ENCODE measurements at regions not wholly inside any gene's neighbourhood (a gene's known extent, or its start where the extent isn't known, plus 50 kb on each side); places are given as distances from the start of the nearest gene placed in this dataset.

DNA sequence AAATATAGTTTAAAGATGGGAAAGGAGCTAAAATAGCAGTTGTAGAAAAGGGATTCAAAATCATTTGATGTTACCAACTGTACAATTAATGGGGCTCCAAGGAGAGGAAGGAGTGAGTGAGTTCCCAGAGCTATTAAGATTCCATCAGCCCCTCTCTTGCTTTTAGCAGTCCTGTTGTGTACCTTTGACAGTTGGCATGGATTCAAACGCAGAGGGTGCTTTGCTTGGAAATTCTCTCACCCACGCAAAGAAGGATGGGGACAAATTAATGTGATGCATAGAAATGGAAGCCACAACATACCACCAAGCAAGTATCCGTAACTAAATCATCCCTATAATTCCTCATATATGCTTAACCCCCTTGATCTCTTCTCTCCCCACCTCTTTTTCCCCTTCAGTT is 461.3 kb downstream of the EBF1 start:
- TF ChIP-seq, protein P1, sequence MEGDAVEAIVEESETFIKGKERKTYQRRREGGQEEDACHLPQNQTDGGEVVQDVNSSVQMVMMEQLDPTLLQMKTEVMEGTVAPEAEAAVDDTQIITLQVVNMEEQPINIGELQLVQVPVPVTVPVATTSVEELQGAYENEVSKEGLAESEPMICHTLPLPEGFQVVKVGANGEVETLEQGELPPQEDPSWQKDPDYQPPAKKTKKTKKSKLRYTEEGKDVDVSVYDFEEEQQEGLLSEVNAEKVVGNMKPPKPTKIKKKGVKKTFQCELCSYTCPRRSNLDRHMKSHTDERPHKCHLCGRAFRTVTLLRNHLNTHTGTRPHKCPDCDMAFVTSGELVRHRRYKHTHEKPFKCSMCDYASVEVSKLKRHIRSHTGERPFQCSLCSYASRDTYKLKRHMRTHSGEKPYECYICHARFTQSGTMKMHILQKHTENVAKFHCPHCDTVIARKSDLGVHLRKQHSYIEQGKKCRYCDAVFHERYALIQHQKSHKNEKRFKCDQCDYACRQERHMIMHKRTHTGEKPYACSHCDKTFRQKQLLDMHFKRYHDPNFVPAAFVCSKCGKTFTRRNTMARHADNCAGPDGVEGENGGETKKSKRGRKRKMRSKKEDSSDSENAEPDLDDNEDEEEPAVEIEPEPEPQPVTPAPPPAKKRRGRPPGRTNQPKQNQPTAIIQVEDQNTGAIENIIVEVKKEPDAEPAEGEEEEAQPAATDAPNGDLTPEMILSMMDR (IDR thresholded peaks at IDR 0.05), result no peak
- TF ChIP-seq POLR2A (IDR thresholded peaks at IDR 0.05), result no peak
- H3K27ac ChIP-seq, result no peak overlapping the region
- H3K27me3 ChIP-seq, result no peaks in the 10 kb centered on the region
- H3K4me3 ChIP-seq, result no peak overlapping the region
- no peaks in the 10 kb centered on the region for H3K36me3 ChIP-seq
- DNase-seq, result no peak
- H3K9me3 ChIP-seq, result no peaks in the 10 kb centered on the region
- no peaks in the 10 kb centered on the region for H3K4me1 ChIP-seq

DNA sequence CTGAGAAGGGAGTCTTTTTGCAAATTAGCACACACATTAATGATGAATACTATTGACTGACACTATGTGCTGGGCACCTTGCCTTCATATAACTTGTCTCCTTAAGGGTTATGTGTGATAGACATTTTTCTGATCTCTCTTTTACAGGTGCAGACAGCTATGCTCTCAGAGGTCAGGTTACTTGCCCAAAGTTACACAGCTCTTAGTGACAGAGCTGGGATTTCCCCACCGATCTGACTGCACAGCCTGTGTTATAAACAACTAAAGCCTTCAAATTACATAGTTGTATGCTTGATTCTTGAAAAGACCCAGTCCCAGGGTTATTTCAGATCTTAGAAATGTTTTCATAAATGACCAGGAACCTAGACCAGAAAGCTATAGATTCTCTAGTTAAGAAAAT is 462.7 kb downstream of the EBF1 start:
- H3K27ac ChIP-seq, result no peak overlapping the region
- DNase-seq, result no peak
- no peak overlapping the region for H3K4me3 ChIP-seq
- H3K36me3 ChIP-seq, result no peaks in the 10 kb centered on the region
- H3K27me3 ChIP-seq, result no peaks in the 10 kb centered on the region
- H3K4me1 ChIP-seq, result no peaks in the 10 kb centered on the region
- TF ChIP-seq, protein P1 (IDR thresholded peaks at IDR 0.05), result no peak
- no peak for TF ChIP-seq POLR2A (IDR thresholded peaks at IDR 0.05)
- no peaks in the 10 kb centered on the region for H3K9me3 ChIP-seq

GRCh38 chr5:158635565-158635964 is 464.2 kb downstream of the EBF1 start:
- Histone ChIP-seq H3K36me3 (no peaks in the 10 kb centered on the region), H3K27ac (no peak overlapping the region), H3K27me3 (no peaks in the 10 kb centered on the region), H3K4me3 (no peak overlapping the region), H3K4me1 (no peaks in the 10 kb centered on the region), H3K9me3 (no peaks in the 10 kb centered on the region)
- TF ChIP-seq POLR2A (IDR thresholded peaks at IDR 0.05), result no peak
- TF ChIP-seq, protein P1 (IDR thresholded peaks at IDR 0.05), result no peak
- DNase-seq, result no peak

DNA sequence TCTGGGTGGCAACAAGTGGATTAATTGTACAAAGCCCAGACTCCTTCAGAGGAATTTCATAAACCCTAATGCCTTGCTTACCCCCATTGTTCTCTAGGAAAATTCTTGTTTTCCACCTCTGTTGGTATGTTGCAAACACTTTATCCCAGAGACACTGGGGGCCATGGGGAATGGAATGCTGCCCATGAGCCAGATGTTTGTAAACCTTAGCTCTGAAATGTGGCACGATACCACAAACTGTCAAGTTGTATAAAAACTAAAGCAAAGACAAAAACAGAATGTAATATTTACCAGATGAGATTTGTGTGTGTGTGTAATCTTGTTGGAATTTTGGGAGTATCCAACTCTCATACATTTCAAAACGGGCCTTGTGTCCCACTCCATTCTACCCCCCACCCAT is 465.0 kb downstream of the EBF1 start:
- no peak overlapping the region for H3K27ac ChIP-seq
- no peaks in the 10 kb centered on the region for H3K4me1 ChIP-seq
- H3K9me3 ChIP-seq, result no peaks in the 10 kb centered on the region
- no peak for TF ChIP-seq POLR2A (IDR thresholded peaks at IDR 0.05)
- TF ChIP-seq, protein P1 (IDR thresholded peaks at IDR 0.05), result no peak
- H3K27me3 ChIP-seq, result no peaks in the 10 kb centered on the region
- H3K36me3 ChIP-seq, result no peaks in the 10 kb centered on the region
- no peak for DNase-seq
- H3K4me3 ChIP-seq, result no peak overlapping the region

DNA sequence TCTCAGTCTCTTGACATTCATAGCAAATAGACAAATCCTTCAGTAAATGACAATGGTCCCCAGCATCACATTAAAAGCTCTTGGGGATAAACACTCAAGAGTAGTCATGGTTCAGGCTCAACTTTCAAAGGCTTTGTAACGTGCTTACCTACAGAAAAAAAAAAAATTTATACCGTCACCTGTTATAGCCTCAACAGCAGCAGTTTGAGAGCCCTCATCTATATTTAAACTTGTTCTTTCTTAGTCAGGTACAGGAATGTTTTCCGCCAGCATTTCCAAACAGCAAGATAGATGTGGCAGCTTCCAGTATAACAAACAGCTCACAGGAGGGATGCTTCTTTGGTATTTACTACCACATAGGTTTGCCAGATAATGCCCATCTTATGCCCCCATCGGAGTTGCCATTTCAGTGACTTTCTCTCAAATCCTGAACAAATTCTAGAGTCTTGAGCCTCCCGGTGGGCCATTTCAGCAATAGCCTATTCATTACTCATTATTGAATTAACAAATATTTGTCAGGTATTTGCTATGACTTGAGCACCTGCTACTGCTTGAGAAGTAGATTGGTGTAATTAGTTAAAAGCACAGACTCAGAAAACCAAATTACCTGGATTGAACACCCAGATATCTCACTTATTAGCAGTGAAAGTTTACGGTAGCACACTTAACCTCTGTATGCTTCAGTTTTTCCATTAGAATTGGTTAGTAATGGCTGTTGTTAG is 470.0 kb downstream of the EBF1 start:
- no peaks in the 10 kb centered on the region for H3K4me1 ChIP-seq
- no peaks in the 10 kb centered on the region for H3K27me3 ChIP-seq
- H3K4me3 ChIP-seq, result no peak overlapping the region
- no peaks in the 10 kb centered on the region for H3K36me3 ChIP-seq
- DNase-seq, result no peak
- H3K27ac ChIP-seq, result no peak overlapping the region
- TF ChIP-seq, protein P1 (IDR thresholded peaks at IDR 0.05), result no peak
- no peak for TF ChIP-seq POLR2A (IDR thresholded peaks at IDR 0.05)
- H3K9me3 ChIP-seq, result no peaks in the 10 kb centered on the region

DNA sequence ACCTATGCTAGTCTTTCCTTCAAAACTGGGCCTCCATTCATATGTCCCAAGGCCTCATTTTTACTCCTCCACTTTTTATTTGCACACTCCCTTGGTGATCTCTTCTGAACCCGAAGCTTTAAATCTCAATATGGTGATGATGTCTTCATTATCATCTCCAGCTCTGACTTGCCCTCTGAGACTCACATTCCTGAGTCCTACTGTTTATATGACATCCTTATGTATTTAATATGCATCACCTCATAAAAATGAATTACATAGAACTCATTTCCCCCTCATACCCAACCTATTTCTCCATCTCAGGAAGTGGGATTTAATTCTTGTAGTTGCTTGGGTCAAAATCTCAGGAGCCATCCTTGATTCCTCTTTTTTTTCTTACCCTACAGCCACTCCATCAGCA is 473.0 kb downstream of the EBF1 start:
- H3K4me3 ChIP-seq, result no peak overlapping the region
- H3K36me3 ChIP-seq, result no peaks in the 10 kb centered on the region
- H3K27ac ChIP-seq, result no peak overlapping the region
- no peaks in the 10 kb centered on the region for H3K4me1 ChIP-seq
- TF ChIP-seq POLR2A (IDR thresholded peaks at IDR 0.05), result no peak
- TF ChIP-seq, protein P1 (IDR thresholded peaks at IDR 0.05), result no peak
- DNase-seq, result no peak
- no peaks in the 10 kb centered on the region for H3K27me3 ChIP-seq
- no peaks in the 10 kb centered on the region for H3K9me3 ChIP-seq

Measured in Peyer's patch (tissue), 4 donors.